H9 (cell line): ENCODE measurements at regions not wholly inside any gene's neighbourhood (a gene's known extent, or its start where the extent isn't known, plus 50 kb on each side); places are given as distances from the start of the nearest gene placed in this dataset.

Source experiments
- DNase-seq: peaks from one replicate; pipeline ENCODE4 v3.0.0-alpha.2; 2017
- H2AFZ ChIP-seq: one replicate; pipeline ENCODE4 v1.6.1; 2013; ENCODE audit warnings: mild to moderate bottlenecking, low read length, control low read depth, moderate library complexity
- H2AK5ac ChIP-seq: 2 replicates; pipeline ENCODE4 v1.6.1; 2013; ENCODE audit warnings: low read length, control low read depth, mixed read lengths; ENCODE audit not compliant: insufficient read length
- H2BK120ac ChIP-seq: one replicate; pipeline ENCODE4 v1.6.1; 2013; ENCODE audit warnings: low read depth, mild to moderate bottlenecking, low read length, control low read depth, inconsistent platforms; ENCODE audit not compliant: poor library complexity, severe bottlenecking
- H2BK12ac ChIP-seq: 2 replicates; pipeline ENCODE4 v1.6.1; 2013; ENCODE audit warnings: low read length, control low read depth, mixed read lengths, low read depth; ENCODE audit not compliant: insufficient read length
- H2BK15ac ChIP-seq: 2 replicates; pipeline ENCODE4 v1.6.1; 2013; ENCODE audit warnings: low read depth, low read length, control low read depth
- H2BK20ac ChIP-seq: one replicate; pipeline ENCODE4 v1.6.1; 2013; ENCODE audit warnings: low read depth, mild to moderate bottlenecking, low read length, control low read depth, inconsistent platforms; ENCODE audit not compliant: poor library complexity, severe bottlenecking
- H2BK5ac ChIP-seq: 2 replicates; pipeline ENCODE4 v1.6.1; 2013; ENCODE audit warnings: low read length, control low read depth, mixed read lengths; ENCODE audit not compliant: insufficient read length
- H3K14ac ChIP-seq: 2 replicates; pipeline ENCODE4 v1.6.1; 2013; ENCODE audit warnings: low read length, control low read depth; ENCODE audit not compliant: insufficient read depth
- H3K18ac ChIP-seq: 2 replicates; pipeline ENCODE4 v1.6.1; 2013; ENCODE audit warnings: low read depth, mild to moderate bottlenecking, mixed read lengths, low read length, control low read depth; ENCODE audit not compliant: insufficient read length
- H3K23ac ChIP-seq: 2 replicates; pipeline ENCODE4 v1.6.1; 2013; ENCODE audit warnings: low read length, control low read depth, mixed read lengths, low read depth; ENCODE audit not compliant: insufficient read length
- H3K23me2 ChIP-seq: 2 replicates; pipeline ENCODE4 v1.6.1; 2013; ENCODE audit warnings: low read depth, mild to moderate bottlenecking, mixed read lengths, low read length, control low read depth; ENCODE audit not compliant: insufficient read length, poor library complexity, severe bottlenecking
- H3K27ac ChIP-seq: 2 replicates; pipeline ENCODE4 v1.5.1; 2013; ENCODE audit warnings: low read length, control low read depth, mixed read lengths, low read depth; ENCODE audit not compliant: insufficient read length
- H3K27me3 ChIP-seq: 2 replicates; pipeline ENCODE4 v1.6.1; 2013; ENCODE audit warnings: low read length, control low read depth, inconsistent platforms; ENCODE audit not compliant: insufficient read depth
- H3K4ac ChIP-seq: 2 replicates; pipeline ENCODE4 v1.6.1; 2013; ENCODE audit warnings: low read depth, mild to moderate bottlenecking, control low read depth, inconsistent platforms, low read length, moderate library complexity
- H3K4me1 ChIP-seq: 2 replicates; pipeline ENCODE4 v1.6.1; 2013; ENCODE audit warnings: low read length, control low read depth, inconsistent platforms; ENCODE audit not compliant: insufficient read depth
- H3K4me2 ChIP-seq: 2 replicates; pipeline ENCODE4 v1.6.1; 2013; ENCODE audit warnings: low read length, control low read depth, mixed read lengths; ENCODE audit not compliant: insufficient read length, insufficient read depth
- H3K56ac ChIP-seq: 2 replicates; pipeline ENCODE4 v1.6.1; 2013; ENCODE audit warnings: low read depth, mild to moderate bottlenecking, mixed read lengths, low read length, control low read depth; ENCODE audit not compliant: insufficient read length
- H3K79me1 ChIP-seq: 2 replicates; pipeline ENCODE4 v1.6.1; 2013; ENCODE audit warnings: low read depth, mild to moderate bottlenecking, moderate library complexity, low read length, control low read depth, inconsistent platforms; ENCODE audit not compliant: insufficient read depth, poor library complexity, severe bottlenecking
- H3K79me2 ChIP-seq: 2 replicates; pipeline ENCODE4 v1.6.1; 2013; ENCODE audit warnings: low read length, control low read depth, inconsistent platforms; ENCODE audit not compliant: insufficient read depth
- H3K9ac ChIP-seq: 2 replicates; pipeline ENCODE4 v1.6.1; 2013; ENCODE audit warnings: low read length, control low read depth, mixed read lengths; ENCODE audit not compliant: insufficient read length; ENCODE audit errors: extremely low read depth
- H3K9me3 ChIP-seq: one replicate; pipeline ENCODE4 v1.6.1; 2013; ENCODE audit warnings: low read depth, low read length, inconsistent platforms; ENCODE audit not compliant: control insufficient read depth
- H3T11ph ChIP-seq: one replicate; pipeline ENCODE4 v1.6.1; 2013; ENCODE audit warnings: mild to moderate bottlenecking, low read length, control low read depth, inconsistent platforms
- H4K20me1 ChIP-seq: one replicate; pipeline ENCODE4 v1.6.1; 2013; ENCODE audit not compliant: control insufficient read depth, insufficient read length, insufficient read depth
- H4K5ac ChIP-seq: 2 replicates; pipeline ENCODE4 v1.6.1; 2013; ENCODE audit warnings: low read depth, mild to moderate bottlenecking, mixed read lengths, low read length, control low read depth; ENCODE audit not compliant: insufficient read length
- H4K8ac ChIP-seq: replicated peaks from 2 replicates; pipeline ENCODE4 v1.6.1; 2013; ENCODE audit warnings: low read length, control low read depth, mixed read lengths, low read depth; ENCODE audit not compliant: insufficient read length
- H4K91ac ChIP-seq: 2 replicates; pipeline ENCODE4 v1.6.1; 2013; ENCODE audit warnings: low read depth, mild to moderate bottlenecking, moderate library complexity, mixed read lengths, low read length, control low read depth; ENCODE audit not compliant: insufficient read length
- H3K27ac Mint-ChIP-seq, 3 experiments: 2 replicates in 2 of 3; 3 replicates in 1 of 3; pipeline ENCODE4 v1.8.0; 2020 to 2021; ENCODE audit warnings: mixed read lengths in 3 of 3, mild to moderate bottlenecking in 1 of 3, moderate library complexity in 1 of 3
- H3K27me3 Mint-ChIP-seq: 2 replicates; pipeline ENCODE4 v1.8.0; 2021; ENCODE audit warnings: low read depth, mild to moderate bottlenecking, moderate library complexity, mixed read lengths
- H3K36me3 Mint-ChIP-seq, 3 experiments: 2 replicates in 2 of 3; 3 replicates in 1 of 3; pipeline ENCODE4 v1.8.0; 2020 to 2021; ENCODE audit warnings: low read depth in 3 of 3, mixed read lengths in 3 of 3; ENCODE audit not compliant: insufficient read depth in 1 of 3
- H3K4me1 Mint-ChIP-seq, 2 experiments: 2 replicates each; pipeline ENCODE4 v1.8.0; 2020; ENCODE audit warnings: mixed read lengths in 2 of 2
- H3K4me3 Mint-ChIP-seq, 2 experiments: 2 replicates in 1 of 2; 3 replicates in 1 of 2; pipeline ENCODE4 v1.8.0; 2020 to 2021; ENCODE audit warnings: mild to moderate bottlenecking in 2 of 2, mixed read lengths in 2 of 2, moderate library complexity in 1 of 2
- H3K9me3 Mint-ChIP-seq, 2 experiments: 2 replicates in 1 of 2; 3 replicates in 1 of 2; pipeline ENCODE4 v1.8.0; 2020; ENCODE audit warnings: mild to moderate bottlenecking in 2 of 2, mixed read lengths in 2 of 2, moderate library complexity in 1 of 2
- WGBS: extraction: QIAGEN DNeasy Blood & Tissue Kit; methylation state at CpG from one replicate; pipeline ENCODE4 v1.1.7; 2013; ENCODE audit warnings: missing lambda C conversion rate, low lambda C conversion rate, mixed read lengths; ENCODE audit not compliant: insufficient read length; ENCODE audit errors: extremely low coverage; 5-methylcytosine and 5-hydroxymethylcytosine counted together
- TF ChIP-seq, protein P1 (sequence below): fragments of 200-600 bp; sonication (generic); conservative IDR thresholded peaks from 3 replicates; pipeline ENCODE4 v1.8.0; 2021; ENCODE audit warnings: antibody characterized with exemption, mild to moderate bottlenecking

DNA sequence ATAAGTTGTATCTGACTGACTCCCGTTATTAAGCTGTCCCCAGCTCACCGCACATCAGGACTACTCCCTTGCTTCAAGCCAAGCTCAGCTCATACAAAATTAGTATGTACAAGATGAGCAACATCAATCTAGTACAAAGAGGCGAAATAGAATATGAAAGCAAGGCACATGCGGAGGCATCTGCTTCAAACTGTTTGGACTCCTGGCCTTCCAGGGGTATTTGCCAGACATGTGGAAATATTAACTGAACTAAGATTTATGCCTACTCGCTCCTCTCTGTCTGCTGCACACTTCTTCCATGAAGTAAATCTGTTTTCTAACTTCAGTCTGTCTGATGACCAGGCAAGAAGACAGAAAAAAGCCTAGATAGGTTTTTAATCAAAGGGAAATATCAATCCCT, 499.8 kb downstream of the PID1 start:
- no peaks in the 10 kb centered on the region for H3K27me3 Mint-ChIP-seq
- no peaks in the 10 kb centered on the region for H4K20me1 ChIP-seq
- H3K27ac Mint-ChIP-seq: no peak overlapping the region

More for the DNA sequence above, 499.8 kb downstream of the PID1 start:
- H2BK20ac ChIP-seq: no peak overlapping the region
- no peak overlapping the region for H3K9ac ChIP-seq
- H3K9me3 ChIP-seq: no peaks in the 10 kb centered on the region
- no peak for DNase-seq
- H3K56ac ChIP-seq: no peak overlapping the region
- H3K23me2 ChIP-seq: no peaks in the 10 kb centered on the region
- no CpG with 5 or more reads among the region's 5 CpGs for WGBS
- H3K79me2 ChIP-seq: no peaks in the 10 kb centered on the region
- H3K4ac ChIP-seq: no peak overlapping the region
- no peak overlapping the region for H3T11ph ChIP-seq
- no peak overlapping the region for H2BK120ac ChIP-seq
- TF ChIP-seq, protein P1, sequence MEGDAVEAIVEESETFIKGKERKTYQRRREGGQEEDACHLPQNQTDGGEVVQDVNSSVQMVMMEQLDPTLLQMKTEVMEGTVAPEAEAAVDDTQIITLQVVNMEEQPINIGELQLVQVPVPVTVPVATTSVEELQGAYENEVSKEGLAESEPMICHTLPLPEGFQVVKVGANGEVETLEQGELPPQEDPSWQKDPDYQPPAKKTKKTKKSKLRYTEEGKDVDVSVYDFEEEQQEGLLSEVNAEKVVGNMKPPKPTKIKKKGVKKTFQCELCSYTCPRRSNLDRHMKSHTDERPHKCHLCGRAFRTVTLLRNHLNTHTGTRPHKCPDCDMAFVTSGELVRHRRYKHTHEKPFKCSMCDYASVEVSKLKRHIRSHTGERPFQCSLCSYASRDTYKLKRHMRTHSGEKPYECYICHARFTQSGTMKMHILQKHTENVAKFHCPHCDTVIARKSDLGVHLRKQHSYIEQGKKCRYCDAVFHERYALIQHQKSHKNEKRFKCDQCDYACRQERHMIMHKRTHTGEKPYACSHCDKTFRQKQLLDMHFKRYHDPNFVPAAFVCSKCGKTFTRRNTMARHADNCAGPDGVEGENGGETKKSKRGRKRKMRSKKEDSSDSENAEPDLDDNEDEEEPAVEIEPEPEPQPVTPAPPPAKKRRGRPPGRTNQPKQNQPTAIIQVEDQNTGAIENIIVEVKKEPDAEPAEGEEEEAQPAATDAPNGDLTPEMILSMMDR: no peak
- no peak overlapping the region for H3K4me3 Mint-ChIP-seq
- H3K4me1 ChIP-seq: no peaks in the 10 kb centered on the region
- H3K79me1 ChIP-seq: no peaks in the 10 kb centered on the region
- H3K27ac ChIP-seq: no peak overlapping the region
- H4K8ac ChIP-seq: no peak overlapping the region
- H3K9me3 Mint-ChIP-seq: no peaks in the 10 kb centered on the region; a peak in 2 of 5 replicates
- peaks cover 5 to 6% of the 10 kb centered on the region in 2 experiments; a peak in 1 of 4 replicates for H3K4me1 Mint-ChIP-seq
- no peak overlapping the region for H4K91ac ChIP-seq
- no peak overlapping the region for H2BK5ac ChIP-seq
- H2AFZ ChIP-seq: no peak overlapping the region
- H3K18ac ChIP-seq: no peak overlapping the region
- H2BK15ac ChIP-seq: no peak overlapping the region
- no peak overlapping the region for H3K4me2 ChIP-seq
- H3K36me3 Mint-ChIP-seq: peaks cover 0 to 4% (median 0%) of the 10 kb centered on the region in 3 experiments; a peak in 1 of 7 replicates
- H2BK12ac ChIP-seq: no peak overlapping the region
- no peak overlapping the region for H3K23ac ChIP-seq
- no peak overlapping the region for H2AK5ac ChIP-seq
- H4K5ac ChIP-seq: no peak overlapping the region
- no peak overlapping the region for H3K14ac ChIP-seq
- H3K27me3 ChIP-seq: no peaks in the 10 kb centered on the region
